Naive thymus-derived CD4-positive, alpha-beta T cell (primary cell): ENCODE measurements at regions not wholly inside any gene's neighbourhood (a gene's known extent, or its start where the extent isn't known, plus 50 kb on each side); places are given as distances from the start of the nearest gene placed in this dataset.

Experiments used
- ATAC-seq: fragments of 150-1000 bp; cut with Tn5 transposase; 2 replicates; pipeline ENCODE4 v1.10.0; 2021; ENCODE audit warnings: mild to moderate bottlenecking, moderate library complexity
- CTCF ChIA-PET: fragments of 350-600 bp; sonication (Branson Sonifier 250); formaldehyde crosslinking; loops from one replicate; lab custom pipeline; 2021; ENCODE audit warnings: antibody characterized with exemption; lab: Charles Lee
- POLR2A ChIA-PET: fragments of 350-600 bp; sonication (Branson Sonifier 250); formaldehyde crosslinking; loops from one replicate; lab custom pipeline; 2021; ENCODE audit warnings: antibody characterized with exemption, inconsistent platforms; lab: Charles Lee
- DNase-seq, 9 donors: peaks; one replicate each; pipeline versions ENCODE4 v3.0.0 to v3.0.0-alpha.2; 2020 to 2022; ENCODE audit warnings: mixed read lengths in 1 of 9
- H3K27ac ChIP-seq: one replicate; pipeline ENCODE4 v1.7.0; 2013; ENCODE audit warnings: mild to moderate bottlenecking, low read depth, low read length, moderate library complexity
- H3K27me3 ChIP-seq, 2 donors: one replicate each; pipeline ENCODE4 v1.7.0; 2013; ENCODE audit warnings: low read length in 2 of 2, mild to moderate bottlenecking in 2 of 2, moderate library complexity in 2 of 2; ENCODE audit not compliant: control insufficient read depth in 2 of 2, insufficient read depth in 2 of 2
- H3K36me3 ChIP-seq, 3 experiments: 1 replicate in 2 of 3; 2 replicates in 1 of 3; pipeline ENCODE4 v1.7.0; 2013; ENCODE audit warnings: low read length in 3 of 3, mild to moderate bottlenecking in 3 of 3, moderate library complexity in 1 of 3; ENCODE audit not compliant: insufficient read depth in 3 of 3, control insufficient read depth in 2 of 3
- H3K4me1 ChIP-seq, 2 donors: one replicate each; pipeline ENCODE4 v1.7.0; 2013; ENCODE audit warnings: low read length in 2 of 2, mild to moderate bottlenecking in 2 of 2, moderate library complexity in 1 of 2; ENCODE audit not compliant: control insufficient read depth in 2 of 2, insufficient read depth in 2 of 2
- H3K4me3 ChIP-seq: 2 replicates; pipeline ENCODE4 v1.7.0; 2013; ENCODE audit warnings: mild to moderate bottlenecking, low read length
- H3K9me3 ChIP-seq, 3 experiments: 1 replicate in 2 of 3; 2 replicates in 1 of 3; pipeline ENCODE4 v1.7.0; 2013; ENCODE audit warnings: low read length in 3 of 3; ENCODE audit not compliant: control insufficient read depth in 2 of 3
- H3K27ac Mint-ChIP-seq, 9 donors: one replicate each; pipeline ENCODE4 v1.8.0; 2020 to 2022; ENCODE audit warnings: mixed read lengths in 9 of 9, mild to moderate bottlenecking in 8 of 9, moderate library complexity in 5 of 9, inconsistent platforms in 2 of 9
- H3K27me3 Mint-ChIP-seq, 5 donors: one replicate each; pipeline ENCODE4 v1.8.0; 2021 to 2022; ENCODE audit warnings: mixed read lengths in 5 of 5, mild to moderate bottlenecking in 1 of 5
- H3K36me3 Mint-ChIP-seq, 5 donors: one replicate each; pipeline ENCODE4 v1.8.0; 2020 to 2022; ENCODE audit warnings: mixed read lengths in 5 of 5, mild to moderate bottlenecking in 3 of 5, inconsistent platforms in 1 of 5
- H3K4me1 Mint-ChIP-seq, 7 donors: one replicate each; pipeline ENCODE4 v1.8.0; 2020 to 2022; ENCODE audit warnings: mixed read lengths in 7 of 7, mild to moderate bottlenecking in 3 of 7, inconsistent platforms in 1 of 7
- H3K4me3 Mint-ChIP-seq, 10 donors: one replicate each; pipeline ENCODE4 v1.8.0; 2020 to 2022; ENCODE audit warnings: mild to moderate bottlenecking in 10 of 10, mixed read lengths in 10 of 10, moderate library complexity in 6 of 10, inconsistent platforms in 2 of 10
- H3K9me3 Mint-ChIP-seq, 11 donors: one replicate each; pipeline ENCODE4 v1.8.0; 2020 to 2022; ENCODE audit warnings: mixed read lengths in 11 of 11, mild to moderate bottlenecking in 4 of 11, inconsistent platforms in 1 of 11, moderate library complexity in 1 of 11
- intact Hi-C, 2 donors: fragments of 100-400 bp; cut with micrococcal nuclease; formaldehyde crosslinking; loops; one replicate each; pipeline ENCODE4 v1.15.1; 2023

DNA sequence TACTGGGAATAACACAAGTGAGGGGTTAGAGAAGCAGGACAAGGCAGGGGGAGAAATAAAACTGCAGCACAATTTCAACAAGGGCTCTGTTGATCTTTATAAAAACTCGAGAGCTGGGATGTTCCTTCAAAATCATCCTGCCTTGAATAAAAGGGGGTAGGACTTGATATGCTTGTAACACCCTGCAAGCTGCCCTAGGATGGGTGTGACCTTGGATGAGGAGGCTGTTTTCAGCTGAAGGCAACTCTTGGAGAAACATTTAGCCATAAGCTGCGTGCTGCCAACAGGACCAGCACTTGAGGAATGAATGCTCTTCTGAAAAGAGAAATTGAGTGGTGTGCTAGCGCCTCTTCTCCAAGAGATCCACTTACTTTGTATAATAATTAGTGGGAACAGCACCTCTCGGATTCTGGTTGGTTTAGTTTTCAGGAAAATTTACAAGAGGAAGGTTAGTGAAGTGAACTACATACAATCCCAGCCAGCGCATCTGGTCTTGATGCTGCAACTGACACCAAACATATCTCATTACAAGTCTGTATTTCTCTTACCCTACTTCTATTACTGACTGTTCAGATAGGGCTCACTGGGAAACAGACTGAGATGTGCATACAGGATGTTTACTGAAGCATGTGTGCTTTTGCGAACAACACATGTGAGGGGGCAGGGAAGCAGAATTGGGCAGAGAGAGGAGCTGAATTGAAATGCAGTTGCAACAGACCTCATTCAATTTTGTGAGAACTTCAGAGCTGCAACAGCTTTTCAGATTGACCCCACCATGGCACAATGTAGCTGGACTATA is 643.0 kb upstream of the GOLIM4 start:
- CTCF ChIA-PET, result no interaction called here

DNA sequence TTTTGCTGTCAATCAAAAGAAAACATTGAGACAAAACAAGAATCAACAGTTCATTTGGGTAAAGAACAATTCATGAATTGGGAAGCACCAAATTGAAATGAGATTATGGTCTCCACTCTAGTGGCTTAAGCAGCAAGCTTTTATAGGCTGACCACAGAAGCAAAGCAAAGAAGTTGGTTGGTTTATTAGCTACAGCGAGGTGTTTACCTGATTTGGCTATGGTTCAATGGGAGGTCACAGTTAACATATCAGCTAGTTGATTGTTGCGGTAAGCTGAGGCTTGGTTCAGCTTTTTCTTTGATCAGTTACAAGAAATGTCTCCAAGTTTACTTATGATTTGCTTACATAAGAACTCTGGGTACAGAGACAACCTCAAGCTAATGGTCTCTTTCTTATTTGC is 640.5 kb upstream of the GOLIM4 start:
- ChIA-PET CTCF (no interaction called here), POLR2A (no interaction called here)
- no peaks in the 10 kb centered on the region for H3K4me1 ChIP-seq
- H3K27me3 ChIP-seq, result no peaks in the 10 kb centered on the region
- Mint-ChIP-seq H3K36me3 (no peaks in the 10 kb centered on the region), H3K27ac (no peak overlapping the region), H3K27me3 (no peaks in the 10 kb centered on the region), H3K9me3 (peaks cover 0 to 28% (median 7%) of the 10 kb centered on the region in 11 donors), H3K4me1 (no peaks in the 10 kb centered on the region), H3K4me3 (no peak overlapping the region)
- DNase-seq (no peak), ATAC-seq (no peak)
- H3K36me3 ChIP-seq, result no peaks in the 10 kb centered on the region
- intact Hi-C loops, result no loop called here
- H3K27ac ChIP-seq, result no peak overlapping the region
- no peaks in the 10 kb centered on the region for H3K9me3 ChIP-seq
- no peak overlapping the region for H3K4me3 ChIP-seq

More for the DNA sequence above, 643.0 kb upstream of the GOLIM4 start:
- Histone ChIP-seq H3K9me3 (no peaks in the 10 kb centered on the region), H3K4me1 (no peaks in the 10 kb centered on the region), H3K27me3 (no peaks in the 10 kb centered on the region), H3K36me3 (no peaks in the 10 kb centered on the region), H3K27ac (no peak overlapping the region), H3K4me3 (no peak overlapping the region)
- H3K36me3 Mint-ChIP-seq, result no peaks in the 10 kb centered on the region
- ATAC-seq, result no peak
- POLR2A ChIA-PET, result no interaction called here
- H3K9me3 Mint-ChIP-seq, result peaks cover 1 to 21% (median 4%) of the 10 kb centered on the region in 11 donors
- no peak overlapping the region for H3K4me3 Mint-ChIP-seq
- DNase-seq, result no peak
- no peak overlapping the region for H3K27ac Mint-ChIP-seq
- no peaks in the 10 kb centered on the region for H3K4me1 Mint-ChIP-seq
- intact Hi-C loops, result no loop called here
- H3K27me3 Mint-ChIP-seq, result no peaks in the 10 kb centered on the region

DNA sequence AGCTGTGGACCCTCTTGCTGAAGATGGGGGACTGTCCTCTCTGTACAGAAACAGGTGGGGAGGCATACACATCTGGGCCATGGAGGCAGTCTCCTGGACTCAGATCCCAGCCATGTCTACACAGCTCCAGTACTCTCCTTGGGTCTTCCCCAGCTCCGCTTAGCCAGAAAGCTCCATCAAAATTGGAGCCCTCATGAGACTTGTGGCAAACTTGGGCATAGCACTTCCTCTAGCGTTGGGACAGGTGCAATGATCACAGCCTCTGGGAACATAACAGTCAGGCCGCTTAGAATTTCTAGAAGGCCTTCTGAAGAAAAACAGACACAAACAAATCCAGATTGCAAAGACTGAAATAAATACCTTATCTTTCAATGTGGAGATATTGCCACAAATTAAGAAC is 634.3 kb upstream of the GOLIM4 start:
- POLR2A ChIA-PET, result interaction anchor here (0.7 kb wide), 1 partner anchor 11 kb away, joined by 3 read pairs; no protein-coding TSS in a partner anchor
- H3K4me1 Mint-ChIP-seq, result no peaks in the 10 kb centered on the region
- H3K4me3 Mint-ChIP-seq, result no peak overlapping the region

DNA sequence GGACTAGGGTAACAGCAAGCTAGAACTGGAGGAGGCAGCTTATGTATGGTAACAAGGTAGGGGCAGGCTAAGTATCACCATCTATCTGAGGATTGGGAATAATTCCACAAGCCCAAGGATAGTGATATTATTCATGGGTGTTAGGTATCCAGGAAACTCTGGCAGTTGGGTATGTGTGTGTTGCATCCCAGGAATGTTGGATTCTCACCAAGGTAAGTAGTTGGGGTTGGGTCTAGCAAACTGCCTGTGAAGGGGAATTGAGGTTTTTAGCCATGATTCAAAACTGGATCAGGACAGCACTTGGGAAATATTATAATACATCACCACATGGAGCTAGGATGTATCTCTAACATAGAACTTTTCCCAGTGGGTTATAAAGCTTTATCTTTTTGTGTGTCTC is 626.4 kb upstream of the GOLIM4 start:
- no peak for DNase-seq
- Mint-ChIP-seq H3K36me3 (no peaks in the 10 kb centered on the region), H3K4me1 (no peaks in the 10 kb centered on the region), H3K27ac (no peak overlapping the region), H3K27me3 (no peaks in the 10 kb centered on the region), H3K4me3 (no peak overlapping the region), H3K9me3 (peaks cover 0 to 10% (median 0%) of the 10 kb centered on the region in 11 donors)
- ChIA-PET POLR2A (no interaction called here), CTCF (no interaction called here)
- Histone ChIP-seq H3K4me1 (no peaks in the 10 kb centered on the region), H3K4me3 (no peak overlapping the region), H3K27me3 (no peaks in the 10 kb centered on the region), H3K9me3 (no peaks in the 10 kb centered on the region), H3K36me3 (no peaks in the 10 kb centered on the region), H3K27ac (no peak overlapping the region)
- ATAC-seq, result no peak
- intact Hi-C loops, result no loop called here

More for the DNA sequence above, 634.3 kb upstream of the GOLIM4 start:
- Mint-ChIP-seq H3K27me3 (no peaks in the 10 kb centered on the region), H3K36me3 (no peaks in the 10 kb centered on the region), H3K27ac (no peak overlapping the region), H3K9me3 (peaks cover 0 to 34% (median 6%) of the 10 kb centered on the region in 11 donors)
- Histone ChIP-seq H3K27me3 (no peaks in the 10 kb centered on the region), H3K4me1 (no peaks in the 10 kb centered on the region), H3K27ac (no peak overlapping the region), H3K9me3 (no peaks in the 10 kb centered on the region), H3K36me3 (no peaks in the 10 kb centered on the region), H3K4me3 (no peak overlapping the region)
- DNase-seq (no peak), ATAC-seq (no peak)
- CTCF ChIA-PET, result no interaction called here
- intact Hi-C loops, result no loop called here

DNA sequence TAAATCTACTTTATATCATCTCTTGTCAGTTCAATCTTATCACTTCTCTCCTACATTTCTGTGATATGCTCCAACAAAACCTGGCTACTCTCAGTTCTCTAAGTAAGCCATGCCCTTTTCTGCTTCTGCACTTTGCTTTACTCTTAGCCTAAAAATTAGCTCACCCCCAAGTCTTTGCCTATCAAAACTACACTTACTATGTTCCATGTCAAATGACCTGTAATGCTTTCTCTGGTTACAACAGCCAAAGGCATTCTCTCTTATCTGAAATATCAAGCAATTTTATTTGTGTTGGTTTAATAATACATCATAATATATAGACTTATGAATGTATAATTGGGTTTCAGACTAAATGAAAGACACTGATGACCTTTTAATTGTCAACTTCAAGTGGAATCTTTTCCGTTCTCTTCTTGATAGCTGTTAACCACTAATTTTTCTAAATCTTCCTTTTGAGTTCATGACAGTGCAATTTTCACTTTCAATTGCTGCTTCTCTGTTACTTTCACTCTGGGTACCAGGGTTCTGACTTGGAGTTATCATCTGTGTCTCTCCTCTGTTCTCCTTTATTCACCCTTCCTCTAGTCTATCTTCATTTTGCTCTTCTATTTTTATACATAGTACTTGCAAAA is 619.0 kb upstream of the GOLIM4 start:
- no peak overlapping the region for H3K4me3 Mint-ChIP-seq
- H3K36me3 Mint-ChIP-seq, result no peaks in the 10 kb centered on the region
- no peaks in the 10 kb centered on the region for H3K4me1 Mint-ChIP-seq
- H3K27me3 Mint-ChIP-seq, result no peaks in the 10 kb centered on the region
- no peak overlapping the region for H3K4me3 ChIP-seq
- CTCF ChIA-PET, result no interaction called here
- no peaks in the 10 kb centered on the region for H3K4me1 ChIP-seq
- no peaks in the 10 kb centered on the region for H3K27me3 ChIP-seq
- POLR2A ChIA-PET, result no interaction called here
- H3K9me3 ChIP-seq, result no peaks in the 10 kb centered on the region
- peaks cover 0 to 8% (median 2%) of the 10 kb centered on the region in 11 donors for H3K9me3 Mint-ChIP-seq
- no peak overlapping the region for H3K27ac ChIP-seq
- no peak for DNase-seq
- intact Hi-C loops, result no loop called here
- H3K27ac Mint-ChIP-seq, result no peak overlapping the region
- no peak for ATAC-seq
- H3K36me3 ChIP-seq, result no peaks in the 10 kb centered on the region

DNA sequence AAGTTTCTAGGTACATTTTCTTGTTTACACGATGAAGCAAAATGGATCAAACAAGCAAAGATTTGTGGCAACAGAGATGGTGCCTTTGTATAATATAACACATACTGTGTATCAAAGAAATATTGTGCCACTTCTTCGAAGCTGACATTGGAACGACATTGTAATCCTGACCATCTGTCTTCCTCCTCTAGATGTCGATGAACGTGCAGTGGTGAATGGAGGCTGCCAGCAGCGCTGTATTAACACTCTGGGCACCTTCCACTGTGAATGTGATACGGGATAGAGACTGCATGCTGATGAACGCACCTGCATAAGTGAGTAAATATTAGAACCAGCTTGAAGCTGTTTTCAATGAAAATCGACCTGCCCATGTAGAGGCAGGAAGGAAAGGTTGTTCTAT is 613.3 kb upstream of the GOLIM4 start:
- no peaks in the 10 kb centered on the region for H3K4me1 Mint-ChIP-seq
- H3K27me3 Mint-ChIP-seq, result no peaks in the 10 kb centered on the region
- DNase-seq (no peak), ATAC-seq (no peak)
- CTCF ChIA-PET, result no interaction called here
- Histone ChIP-seq H3K27ac (no peak overlapping the region), H3K36me3 (no peaks in the 10 kb centered on the region), H3K27me3 (no peaks in the 10 kb centered on the region), H3K9me3 (no peaks in the 10 kb centered on the region), H3K4me1 (no peaks in the 10 kb centered on the region), H3K4me3 (no peak overlapping the region)
- H3K27ac Mint-ChIP-seq, result no peak overlapping the region
- POLR2A ChIA-PET, result no interaction called here
- intact Hi-C loops, result no loop called here
- H3K4me3 Mint-ChIP-seq, result no peak overlapping the region
- H3K9me3 Mint-ChIP-seq, result peaks cover 0 to 3% (median 0%) of the 10 kb centered on the region in 11 donors
- no peaks in the 10 kb centered on the region for H3K36me3 Mint-ChIP-seq

DNA sequence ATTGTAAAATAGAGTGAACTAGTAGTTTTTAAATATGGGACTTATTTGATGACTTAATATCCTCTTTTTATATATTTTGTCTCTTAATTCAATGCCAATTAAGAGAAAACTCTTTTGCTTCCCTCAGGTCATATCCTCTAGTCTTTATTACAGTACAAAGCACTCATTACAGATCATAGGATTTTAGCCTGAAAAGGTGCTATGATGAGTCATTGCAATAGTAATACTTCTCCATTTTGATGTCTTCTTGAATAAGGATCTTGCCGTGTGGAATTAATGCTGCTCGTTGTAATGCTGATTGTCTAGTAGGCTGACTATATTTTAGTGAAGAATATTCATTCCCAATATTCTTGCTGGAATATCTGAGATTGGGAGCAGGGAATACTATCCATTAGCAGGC is 612.2 kb upstream of the GOLIM4 start:
- Mint-ChIP-seq H3K4me3 (no peak overlapping the region), H3K36me3 (no peaks in the 10 kb centered on the region), H3K4me1 (no peaks in the 10 kb centered on the region), H3K27ac (no peak overlapping the region), H3K9me3 (peaks cover 0 to 3% (median 0%) of the 10 kb centered on the region in 11 donors), H3K27me3 (no peaks in the 10 kb centered on the region)
- ATAC-seq (no peak), DNase-seq (no peak)
- Histone ChIP-seq H3K27ac (no peak overlapping the region), H3K4me3 (no peak overlapping the region), H3K36me3 (no peaks in the 10 kb centered on the region), H3K4me1 (no peaks in the 10 kb centered on the region), H3K27me3 (no peaks in the 10 kb centered on the region), H3K9me3 (no peaks in the 10 kb centered on the region)
- ChIA-PET CTCF (no interaction called here), POLR2A (no interaction called here)
- intact Hi-C loops, result no loop called here
